ENCODE measurements at regions not wholly inside any gene's neighbourhood (a gene's known extent, or its start where the extent isn't known, plus 50 kb on each side); places are given as distances from the start of the nearest gene placed in this dataset.

DNA sequence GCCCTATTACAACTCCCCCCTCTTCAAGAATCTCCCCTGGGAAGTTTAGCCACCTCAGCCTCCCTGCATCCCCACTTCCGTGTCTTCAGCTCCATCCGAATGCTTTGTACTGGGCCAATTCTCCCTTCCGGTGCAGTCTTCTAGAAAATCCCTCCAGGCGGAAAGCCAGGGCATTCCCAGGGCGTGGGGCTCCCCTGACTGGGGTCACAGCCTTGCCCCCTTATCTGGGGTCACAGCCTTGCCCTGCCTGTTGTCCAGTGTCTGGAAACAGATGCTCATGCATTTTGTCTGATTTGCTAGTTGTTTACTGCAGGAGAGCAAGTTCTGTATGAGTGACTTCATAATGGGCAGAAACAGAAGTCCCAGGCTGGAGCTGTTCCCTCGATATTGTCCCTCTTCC is 112.5 kb upstream of the TCERG1L start:
- DNase-seq (ENCODE audit: low spot score), result no peak
- no peaks in the 10 kb centered on the region for H3K27me3 ChIP-seq (replicated peaks; ENCODE audit: insufficient read depth)
- no peak overlapping the region for H3K27ac ChIP-seq
- WGBS, result 79% methylated on average over 6 of the region's 6 CpGs
- TF ChIP-seq, protein P1, sequence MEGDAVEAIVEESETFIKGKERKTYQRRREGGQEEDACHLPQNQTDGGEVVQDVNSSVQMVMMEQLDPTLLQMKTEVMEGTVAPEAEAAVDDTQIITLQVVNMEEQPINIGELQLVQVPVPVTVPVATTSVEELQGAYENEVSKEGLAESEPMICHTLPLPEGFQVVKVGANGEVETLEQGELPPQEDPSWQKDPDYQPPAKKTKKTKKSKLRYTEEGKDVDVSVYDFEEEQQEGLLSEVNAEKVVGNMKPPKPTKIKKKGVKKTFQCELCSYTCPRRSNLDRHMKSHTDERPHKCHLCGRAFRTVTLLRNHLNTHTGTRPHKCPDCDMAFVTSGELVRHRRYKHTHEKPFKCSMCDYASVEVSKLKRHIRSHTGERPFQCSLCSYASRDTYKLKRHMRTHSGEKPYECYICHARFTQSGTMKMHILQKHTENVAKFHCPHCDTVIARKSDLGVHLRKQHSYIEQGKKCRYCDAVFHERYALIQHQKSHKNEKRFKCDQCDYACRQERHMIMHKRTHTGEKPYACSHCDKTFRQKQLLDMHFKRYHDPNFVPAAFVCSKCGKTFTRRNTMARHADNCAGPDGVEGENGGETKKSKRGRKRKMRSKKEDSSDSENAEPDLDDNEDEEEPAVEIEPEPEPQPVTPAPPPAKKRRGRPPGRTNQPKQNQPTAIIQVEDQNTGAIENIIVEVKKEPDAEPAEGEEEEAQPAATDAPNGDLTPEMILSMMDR (IDR thresholded peaks at IDR 0.05), result no peak
- no peak for TF ChIP-seq POLR2A (IDR thresholded peaks at IDR 0.05)
- no peak for TF ChIP-seq POLR2AphosphoS5 (IDR thresholded peaks at IDR 0.05)
- no peaks in the 10 kb centered on the region for H3K9me3 ChIP-seq
- H3K4me1 ChIP-seq (replicated peaks), result no peaks in the 10 kb centered on the region
- H3K4me3 ChIP-seq, result no peak overlapping the region
- no peaks in the 10 kb centered on the region for H3K36me3 ChIP-seq
- intact Hi-C loops (cut with DNase I), result no loop called here

DNA sequence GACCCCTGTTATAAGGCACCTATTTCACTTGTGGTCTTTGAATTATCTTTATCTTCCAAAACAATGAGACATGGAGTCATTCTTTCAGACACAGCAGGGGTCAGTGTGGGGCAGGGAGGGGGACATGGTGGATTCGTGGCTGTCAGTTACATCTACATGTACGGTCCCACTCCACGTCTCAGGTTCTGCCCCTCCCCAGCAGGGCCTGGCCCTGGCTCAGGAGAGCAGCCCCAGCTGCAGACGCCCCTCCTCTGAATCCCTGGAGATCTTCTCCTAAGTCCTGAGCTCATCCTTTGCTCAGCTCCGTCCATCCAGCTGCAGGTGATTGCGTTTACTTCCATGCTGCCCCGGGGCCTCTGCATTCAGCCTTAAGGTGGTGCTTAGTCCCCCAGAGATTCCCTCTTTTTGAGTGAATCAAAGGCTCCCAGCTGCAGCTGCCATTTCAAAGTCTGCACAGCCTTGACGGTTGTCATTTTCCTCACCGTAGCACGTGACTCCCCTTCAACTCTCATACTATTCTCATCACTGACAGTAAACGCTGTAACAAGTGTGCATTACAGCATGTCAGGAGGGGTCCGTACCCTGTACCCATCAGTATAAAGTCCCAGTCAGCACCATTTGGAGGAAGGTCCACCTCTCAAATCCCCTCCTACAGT is 113.4 kb upstream of the TCERG1L start:
- WGBS, result 89% methylated on average over 12 of the region's 12 CpGs
- H3K4me3 ChIP-seq, result no peak overlapping the region
- intact Hi-C loops (cut with DNase I), result no loop called here
- H3K4me1 ChIP-seq (replicated peaks), result no peaks in the 10 kb centered on the region
- no peaks in the 10 kb centered on the region for H3K9me3 ChIP-seq
- no peak overlapping the region for H3K27ac ChIP-seq
- no peaks in the 10 kb centered on the region for H3K27me3 ChIP-seq (replicated peaks; ENCODE audit: insufficient read depth)
- no peak for DNase-seq (ENCODE audit: low spot score)
- TF ChIP-seq, protein P1 (IDR thresholded peaks at IDR 0.05), result no peak
- TF ChIP-seq POLR2A (IDR thresholded peaks at IDR 0.05) (no peak), POLR2AphosphoS5 (IDR thresholded peaks at IDR 0.05) (no peak)
- no peaks in the 10 kb centered on the region for H3K36me3 ChIP-seq

DNA sequence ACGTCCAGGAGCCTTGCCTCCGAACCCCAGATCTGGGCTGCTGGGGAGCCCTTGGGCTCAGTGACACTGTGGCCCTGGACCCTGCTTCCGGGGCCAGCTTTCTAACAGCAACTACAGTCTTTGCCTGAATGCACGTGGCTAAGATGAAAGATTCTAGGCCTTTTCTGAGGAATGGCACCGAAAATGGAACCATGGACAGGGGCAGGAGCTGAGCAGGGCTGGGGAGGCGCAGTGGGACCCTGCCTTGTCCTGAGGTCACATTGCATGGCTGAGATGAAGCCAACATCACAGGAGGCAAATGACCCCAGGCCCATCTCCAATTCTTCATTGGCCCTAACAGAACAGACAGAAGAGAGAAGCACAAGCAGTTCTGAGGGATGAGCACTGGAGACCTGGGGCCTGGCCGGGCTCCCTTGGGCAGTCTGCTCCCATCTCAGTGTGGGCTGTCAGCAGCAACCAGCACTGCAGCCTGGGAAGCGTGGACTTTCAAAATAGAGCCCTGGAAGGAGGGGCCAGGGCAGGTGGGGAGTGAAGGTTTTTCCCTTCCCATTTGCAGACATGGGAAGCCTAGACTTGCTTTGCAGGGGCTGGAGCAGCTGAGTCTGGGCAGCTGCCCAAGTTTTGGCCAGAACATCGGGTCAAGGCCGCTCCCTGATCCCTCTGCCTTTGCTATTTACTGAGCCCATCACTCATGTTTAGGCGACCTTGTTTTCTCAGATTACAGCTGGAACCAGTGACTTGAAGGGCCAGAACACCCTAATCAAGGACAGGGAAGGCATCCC is 114.4 kb upstream of the TCERG1L start:
- no peak overlapping the region for H3K27ac ChIP-seq
- H3K4me1 ChIP-seq (replicated peaks), result no peaks in the 10 kb centered on the region
- WGBS, result 52% methylated on average over 10 of the region's 11 CpGs
- no peak overlapping the region for H3K4me3 ChIP-seq
- H3K36me3 ChIP-seq, result no peaks in the 10 kb centered on the region
- DNase-seq (ENCODE audit: low spot score), result no peak
- TF ChIP-seq POLR2A (IDR thresholded peaks at IDR 0.05) (no peak), POLR2AphosphoS5 (IDR thresholded peaks at IDR 0.05) (no peak)
- TF ChIP-seq, protein P1 (IDR thresholded peaks at IDR 0.05), result no peak
- intact Hi-C loops (cut with DNase I), result no loop called here
- H3K27me3 ChIP-seq (replicated peaks; ENCODE audit: insufficient read depth), result no peaks in the 10 kb centered on the region
- H3K9me3 ChIP-seq, result no peaks in the 10 kb centered on the region

DNA sequence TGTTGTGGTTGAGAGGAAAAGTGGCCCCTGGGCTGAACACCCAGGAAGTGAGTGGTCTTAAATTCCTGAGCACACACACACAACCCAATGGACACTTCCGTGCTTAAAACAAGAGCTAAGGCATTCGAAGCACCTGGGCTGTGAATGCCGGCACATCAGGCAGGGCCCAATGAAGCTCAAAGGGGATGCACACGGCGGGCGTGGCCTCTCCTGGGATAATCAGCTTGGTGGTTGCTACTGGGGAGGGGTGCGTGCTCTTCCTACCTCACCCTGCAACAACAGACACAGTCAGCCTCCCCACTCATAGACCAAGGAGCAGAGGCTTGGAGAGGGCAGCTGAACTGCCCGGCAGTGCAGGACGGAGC is 115.0 kb upstream of the TCERG1L start:
- Histone ChIP-seq H3K9me3 (no peaks in the 10 kb centered on the region), H3K4me3 (no peak overlapping the region), H3K27ac (no peak overlapping the region), H3K4me1 (replicated peaks) (no peaks in the 10 kb centered on the region), H3K36me3 (no peaks in the 10 kb centered on the region), H3K27me3 (replicated peaks; ENCODE audit: insufficient read depth) (peaks cover under 1% of the 10 kb centered on the region)
- DNase-seq (ENCODE audit: low spot score), result no peak
- intact Hi-C loops (cut with DNase I), result no loop called here
- 45% methylated on average over 9 of the region's 9 CpGs for WGBS
- TF ChIP-seq, protein P1 (IDR thresholded peaks at IDR 0.05), result no peak
- TF ChIP-seq POLR2A (IDR thresholded peaks at IDR 0.05), result no peak
- no peak for TF ChIP-seq POLR2AphosphoS5 (IDR thresholded peaks at IDR 0.05)

DNA sequence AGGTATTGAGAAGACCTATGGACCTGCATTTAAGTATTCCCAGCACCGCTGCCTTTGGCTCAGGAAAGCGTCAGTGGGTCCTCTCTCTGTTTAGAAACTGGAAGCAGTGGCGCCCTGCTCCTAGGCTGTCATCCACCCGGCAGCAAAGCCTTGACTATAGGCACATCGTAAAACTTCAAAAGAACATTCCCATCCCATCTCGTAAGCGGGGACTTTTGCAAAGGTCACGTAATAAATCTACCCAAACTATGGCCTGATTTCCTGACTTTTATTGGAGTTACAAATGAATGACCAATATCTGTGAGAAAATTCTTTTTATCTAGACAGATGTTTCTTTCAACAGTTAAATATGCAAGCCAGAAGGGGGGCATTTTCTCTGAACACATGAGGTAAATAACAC is 115.8 kb upstream of the TCERG1L start:
- intact Hi-C loops (cut with DNase I), result no loop called here
- H3K27me3 ChIP-seq (replicated peaks; ENCODE audit: insufficient read depth), result peaks cover 6% of the 10 kb centered on the region

More for the DNA sequence above, 115.8 kb upstream of the TCERG1L start:
- Histone ChIP-seq H3K4me1 (replicated peaks) (no peaks in the 10 kb centered on the region), H3K9me3 (no peaks in the 10 kb centered on the region), H3K36me3 (no peaks in the 10 kb centered on the region), H3K27ac (no peak overlapping the region), H3K4me3 (no peak overlapping the region)
- no peak for DNase-seq (ENCODE audit: low spot score)
- TF ChIP-seq POLR2AphosphoS5 (IDR thresholded peaks at IDR 0.05) (no peak), POLR2A (IDR thresholded peaks at IDR 0.05) (no peak)
- TF ChIP-seq, protein P1 (IDR thresholded peaks at IDR 0.05), result no peak
- 7% methylated on average over 8 of the region's 8 CpGs for WGBS
